ENCODE measurements at regions not wholly inside any gene's neighbourhood (a gene's known extent, or its start where the extent isn't known, plus 50 kb on each side); places are given as distances from the start of the nearest gene placed in this dataset.

GRCh38 chr21:18602711-18603110 is 199.1 kb upstream of the TMPRSS15 start:
- no peak overlapping the region for H3K27ac ChIP-seq (ENCODE audit: low read depth, low read length)
- WGBS, 2 experiments (ENCODE audit: insufficient coverage in 1 of 2, insufficient read length in 1 of 2), result 90% methylated on average over 3 of the region's 3 CpGs; no CpG with 5 or more reads in 1 of the 2 experiments
- H3K9ac ChIP-seq (ENCODE audit: extremely low read depth, low read length, poor library complexity, severe bottlenecking), result no peak overlapping the region
- no peaks in the 10 kb centered on the region for H3K9me3 ChIP-seq (ENCODE audit: control insufficient read depth, low read length)
- H3K36me3 ChIP-seq (ENCODE audit: control insufficient read depth, insufficient read depth, low read length), result no peaks in the 10 kb centered on the region
- no peaks in the 10 kb centered on the region for H3K4me1 ChIP-seq (ENCODE audit: control insufficient read depth, insufficient read depth, low read length)
- no peaks in the 10 kb centered on the region for H3K27me3 Mint-ChIP-seq (ENCODE audit: insufficient read depth)
- no peak for DNase-seq
- H3K27ac Mint-ChIP-seq, result no peak overlapping the region
- no peaks in the 10 kb centered on the region for H3K27me3 ChIP-seq (ENCODE audit: control insufficient read depth, insufficient read depth, low read length, poor library complexity, severe bottlenecking)
- H3K4me1 Mint-ChIP-seq, result peaks cover 4% of the 10 kb centered on the region
- no peaks in the 10 kb centered on the region for H3K36me3 Mint-ChIP-seq (ENCODE audit: low read depth)
- H3K4me3 Mint-ChIP-seq, result no peak overlapping the region
- H3K4me3 ChIP-seq (ENCODE audit: low read length), result no peak overlapping the region
- peaks cover 2% of the 10 kb centered on the region for H3K9me3 Mint-ChIP-seq
- no peak for TF ChIP-seq CTCF (conservative IDR thresholded peaks at IDR 0.05)

GRCh38 chr21:18603261-18603660 is 199.7 kb upstream of the TMPRSS15 start:
- no peaks in the 10 kb centered on the region for H3K27me3 Mint-ChIP-seq (ENCODE audit: insufficient read depth)
- Histone ChIP-seq H3K4me3 (ENCODE audit: low read length) (no peak overlapping the region), H3K27me3 (ENCODE audit: control insufficient read depth, insufficient read depth, low read length, poor library complexity, severe bottlenecking) (no peaks in the 10 kb centered on the region), H3K9ac (ENCODE audit: extremely low read depth, low read length, poor library complexity, severe bottlenecking) (no peak overlapping the region), H3K27ac (ENCODE audit: low read depth, low read length) (no peak overlapping the region), H3K9me3 (ENCODE audit: control insufficient read depth, low read length) (no peaks in the 10 kb centered on the region), H3K4me1 (ENCODE audit: control insufficient read depth, insufficient read depth, low read length) (no peaks in the 10 kb centered on the region), H3K36me3 (ENCODE audit: control insufficient read depth, insufficient read depth, low read length) (no peaks in the 10 kb centered on the region)
- H3K4me1 Mint-ChIP-seq, result peaks cover 4% of the 10 kb centered on the region
- WGBS, 2 experiments (ENCODE audit: insufficient coverage in 1 of 2, insufficient read length in 1 of 2), result 45% methylated on average over 1 of the region's 2 CpGs; no CpG with 5 or more reads in 1 of the 2 experiments
- H3K4me3 Mint-ChIP-seq, result no peak overlapping the region
- H3K36me3 Mint-ChIP-seq (ENCODE audit: low read depth), result no peaks in the 10 kb centered on the region
- H3K9me3 Mint-ChIP-seq, result peaks cover 2% of the 10 kb centered on the region
- TF ChIP-seq CTCF (conservative IDR thresholded peaks at IDR 0.05), result no peak
- H3K27ac Mint-ChIP-seq, result no peak overlapping the region
- DNase-seq, result no peak

GRCh38 chr21:18603980-18604379 is 200.4 kb upstream of the TMPRSS15 start:
- Mint-ChIP-seq H3K27ac (no peak overlapping the region), H3K36me3 (ENCODE audit: low read depth) (no peaks in the 10 kb centered on the region), H3K4me1 (peaks cover 4% of the 10 kb centered on the region), H3K9me3 (peaks cover under 1% of the 10 kb centered on the region), H3K27me3 (ENCODE audit: insufficient read depth) (no peaks in the 10 kb centered on the region), H3K4me3 (no peak overlapping the region)
- Histone ChIP-seq H3K36me3 (ENCODE audit: control insufficient read depth, insufficient read depth, low read length) (no peaks in the 10 kb centered on the region), H3K27ac (ENCODE audit: low read depth, low read length) (no peak overlapping the region), H3K4me1 (ENCODE audit: control insufficient read depth, insufficient read depth, low read length) (no peaks in the 10 kb centered on the region), H3K27me3 (ENCODE audit: control insufficient read depth, insufficient read depth, low read length, poor library complexity, severe bottlenecking) (no peaks in the 10 kb centered on the region), H3K4me3 (ENCODE audit: low read length) (no peak overlapping the region), H3K9ac (ENCODE audit: extremely low read depth, low read length, poor library complexity, severe bottlenecking) (no peak overlapping the region), H3K9me3 (ENCODE audit: control insufficient read depth, low read length) (no peaks in the 10 kb centered on the region)
- 88 to 95% methylated on average over 1 to 3 of the region's 3 CpGs for WGBS, 2 experiments (ENCODE audit: insufficient coverage in 1 of 2, insufficient read length in 1 of 2)
- no peak for TF ChIP-seq CTCF (conservative IDR thresholded peaks at IDR 0.05)
- no peak for DNase-seq

Data from endodermal cell (in vitro differentiated cells).